Esophagus muscularis mucosa (tissue), 3 donors: ENCODE measurements at regions not wholly inside any gene's neighbourhood (a gene's known extent, or its start where the extent isn't known, plus 50 kb on each side); places are given as distances from the start of the nearest gene placed in this dataset.

Source experiments
- CTCF ChIP-seq, 3 experiments: fragments of 200-600 bp in 2 of 3; fragments of 450-650 bp in 1 of 3; sonication (generic) in 2 of 3; IDR thresholded peaks; one replicate each; pipeline ENCODE4 v1.5.1; 2017 to 2019; ENCODE audit warnings: antibody characterized with exemption in 3 of 3, mild to moderate bottlenecking in 2 of 3, moderate library complexity in 1 of 3
- POLR2A ChIP-seq: fragments of 450-650 bp; IDR thresholded peaks from one replicate; pipeline ENCODE4 v1.6.1; 2017; ENCODE audit warnings: antibody characterized with exemption, moderate library complexity, mild to moderate bottlenecking, low read depth
- POLR2AphosphoS5 ChIP-seq, 2 donors: sonication (generic); formaldehyde crosslinking; IDR thresholded peaks; one replicate each; pipeline ENCODE4 v1.6.1; 2017; ENCODE audit warnings: antibody characterized with exemption in 2 of 2

- TF ChIP-seq CTCF (IDR thresholded peaks at IDR 0.05) (no peak), POLR2A (no peak), POLR2AphosphoS5 (IDR thresholded peaks at IDR 0.05) (no peak)
Measured at GRCh38 chr11:33976495-33977199, 74.9 kb upstream of the CAPRIN1 start.
